Astrocyte (in vitro differentiated cells and primary cell): ENCODE measurements at regions not wholly inside any gene's neighbourhood (a gene's known extent, or its start where the extent isn't known, plus 50 kb on each side); places are given as distances from the start of the nearest gene placed in this dataset.

Source experiments
- DNase-seq: peaks from one replicate; pipeline ENCODE4 v3.0.0-alpha.2; 2010; ENCODE audit warnings: low read depth
- FAIRE-seq: peaks from 2 replicates; lab custom pipeline; 2011; peaks lifted over from hg19 to GRCh38; lab: Jason Lieb, UNC
- H2AFZ ChIP-seq: 2 replicates; pipeline ENCODE4 v1.6.0; 2012; ENCODE audit warnings: low read depth, low read length, inconsistent platforms
- H3K27ac ChIP-seq: 2 replicates; pipeline ENCODE4 v1.5.1; 2011; ENCODE audit warnings: low read depth, low read length, inconsistent platforms
- H3K27me3 ChIP-seq: 2 replicates; pipeline ENCODE4 v1.6.0; 2011; ENCODE audit warnings: low read length, inconsistent platforms; ENCODE audit not compliant: insufficient read depth
- H3K36me3 ChIP-seq: 2 replicates; pipeline ENCODE4 v1.5.1; 2011; ENCODE audit warnings: low read length, inconsistent platforms; ENCODE audit not compliant: insufficient read depth
- H3K4me1 ChIP-seq: 2 replicates; pipeline ENCODE4 v1.5.1; 2011; ENCODE audit warnings: low read length, inconsistent platforms; ENCODE audit not compliant: insufficient read depth
- H3K4me2 ChIP-seq: 2 replicates; pipeline ENCODE4 v1.6.0; 2012; ENCODE audit warnings: low read length, inconsistent platforms
- H3K4me3 ChIP-seq: 2 replicates; pipeline ENCODE4 v1.5.1; 2011; ENCODE audit warnings: low read depth, mild to moderate bottlenecking, low read length, inconsistent platforms; ENCODE audit not compliant: insufficient read depth
- H3K79me2 ChIP-seq: 2 replicates; pipeline ENCODE4 v1.6.0; 2012; ENCODE audit warnings: mild to moderate bottlenecking, low read length, inconsistent platforms; ENCODE audit not compliant: insufficient read depth
- H3K9ac ChIP-seq: 2 replicates; pipeline ENCODE4 v1.6.0; 2012; ENCODE audit warnings: mild to moderate bottlenecking, low read length, inconsistent platforms
- H3K9me3 ChIP-seq: 2 replicates; pipeline ENCODE4 v1.5.1; 2012; ENCODE audit warnings: low read depth, mild to moderate bottlenecking, low read length, inconsistent platforms; ENCODE audit not compliant: insufficient read depth
- H4K20me1 ChIP-seq: 2 replicates; pipeline ENCODE4 v1.6.0; 2012; ENCODE audit warnings: low read length, inconsistent platforms; ENCODE audit not compliant: insufficient read depth
- H3K27ac Mint-ChIP-seq: one replicate; pipeline ENCODE4 v1.8.0; 2021; ENCODE audit warnings: mild to moderate bottlenecking, mixed read lengths; ENCODE audit not compliant: unreplicated experiment
- H3K27me3 Mint-ChIP-seq: one replicate; pipeline ENCODE4 v1.8.0; 2021; ENCODE audit warnings: low read depth, mixed read lengths; ENCODE audit not compliant: unreplicated experiment
- H3K36me3 Mint-ChIP-seq: one replicate; pipeline ENCODE4 v1.8.0; 2021; ENCODE audit warnings: low read depth, mixed read lengths; ENCODE audit not compliant: unreplicated experiment
- H3K4me1 Mint-ChIP-seq: one replicate; pipeline ENCODE4 v1.8.0; 2021; ENCODE audit warnings: low read depth, mixed read lengths; ENCODE audit not compliant: unreplicated experiment
- H3K4me3 Mint-ChIP-seq: one replicate; pipeline ENCODE4 v1.8.0; 2021; ENCODE audit warnings: mild to moderate bottlenecking, moderate library complexity, mixed read lengths; ENCODE audit not compliant: unreplicated experiment
- H3K9me3 Mint-ChIP-seq: one replicate; pipeline ENCODE4 v1.8.0; 2021; ENCODE audit warnings: mild to moderate bottlenecking, mixed read lengths; ENCODE audit not compliant: unreplicated experiment
- EZH2 ChIP-seq: IDR thresholded peaks from 2 replicates; pipeline ENCODE4 v1.6.1; 2012; ENCODE audit warnings: mild to moderate bottlenecking, low read length, inconsistent platforms; ENCODE audit not compliant: insufficient read depth
- TF ChIP-seq, protein P1 (sequence below): IDR thresholded peaks from 2 replicates; pipeline ENCODE4 v1.5.1; 2011; ENCODE audit warnings: low read depth, mild to moderate bottlenecking, inconsistent platforms, low read length, moderate library complexity; ENCODE audit not compliant: insufficient read depth

- H3K4me2 ChIP-seq = no peak overlapping the region
- no peaks in the 10 kb centered on the region for H4K20me1 ChIP-seq
- H3K9me3 ChIP-seq = no peaks in the 10 kb centered on the region
- Mint-ChIP-seq H3K9me3 (no peaks in the 10 kb centered on the region), H3K36me3 (no peaks in the 10 kb centered on the region), H3K27me3 (no peaks in the 10 kb centered on the region), H3K27ac (no peak overlapping the region), H3K4me3 (no peak overlapping the region), H3K4me1 (no peaks in the 10 kb centered on the region)
- no peak overlapping the region for H3K4me3 ChIP-seq
- no peaks in the 10 kb centered on the region for H3K4me1 ChIP-seq
- H3K79me2 ChIP-seq = no peaks in the 10 kb centered on the region
- no peaks in the 10 kb centered on the region for H3K27me3 ChIP-seq
- TF ChIP-seq, protein P1, sequence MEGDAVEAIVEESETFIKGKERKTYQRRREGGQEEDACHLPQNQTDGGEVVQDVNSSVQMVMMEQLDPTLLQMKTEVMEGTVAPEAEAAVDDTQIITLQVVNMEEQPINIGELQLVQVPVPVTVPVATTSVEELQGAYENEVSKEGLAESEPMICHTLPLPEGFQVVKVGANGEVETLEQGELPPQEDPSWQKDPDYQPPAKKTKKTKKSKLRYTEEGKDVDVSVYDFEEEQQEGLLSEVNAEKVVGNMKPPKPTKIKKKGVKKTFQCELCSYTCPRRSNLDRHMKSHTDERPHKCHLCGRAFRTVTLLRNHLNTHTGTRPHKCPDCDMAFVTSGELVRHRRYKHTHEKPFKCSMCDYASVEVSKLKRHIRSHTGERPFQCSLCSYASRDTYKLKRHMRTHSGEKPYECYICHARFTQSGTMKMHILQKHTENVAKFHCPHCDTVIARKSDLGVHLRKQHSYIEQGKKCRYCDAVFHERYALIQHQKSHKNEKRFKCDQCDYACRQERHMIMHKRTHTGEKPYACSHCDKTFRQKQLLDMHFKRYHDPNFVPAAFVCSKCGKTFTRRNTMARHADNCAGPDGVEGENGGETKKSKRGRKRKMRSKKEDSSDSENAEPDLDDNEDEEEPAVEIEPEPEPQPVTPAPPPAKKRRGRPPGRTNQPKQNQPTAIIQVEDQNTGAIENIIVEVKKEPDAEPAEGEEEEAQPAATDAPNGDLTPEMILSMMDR = no peak
- no peak for TF ChIP-seq EZH2
- no peaks in the 10 kb centered on the region for H3K36me3 ChIP-seq
- H3K27ac ChIP-seq = no peak overlapping the region
- DNase-seq (no peak), FAIRE-seq (no peak)
- H2AFZ ChIP-seq = no peak overlapping the region
- H3K9ac ChIP-seq = no peak overlapping the region
Measured at GRCh38 chr1:106651028-106651762, 405.3 kb upstream of the PRMT6 start.

DNA sequence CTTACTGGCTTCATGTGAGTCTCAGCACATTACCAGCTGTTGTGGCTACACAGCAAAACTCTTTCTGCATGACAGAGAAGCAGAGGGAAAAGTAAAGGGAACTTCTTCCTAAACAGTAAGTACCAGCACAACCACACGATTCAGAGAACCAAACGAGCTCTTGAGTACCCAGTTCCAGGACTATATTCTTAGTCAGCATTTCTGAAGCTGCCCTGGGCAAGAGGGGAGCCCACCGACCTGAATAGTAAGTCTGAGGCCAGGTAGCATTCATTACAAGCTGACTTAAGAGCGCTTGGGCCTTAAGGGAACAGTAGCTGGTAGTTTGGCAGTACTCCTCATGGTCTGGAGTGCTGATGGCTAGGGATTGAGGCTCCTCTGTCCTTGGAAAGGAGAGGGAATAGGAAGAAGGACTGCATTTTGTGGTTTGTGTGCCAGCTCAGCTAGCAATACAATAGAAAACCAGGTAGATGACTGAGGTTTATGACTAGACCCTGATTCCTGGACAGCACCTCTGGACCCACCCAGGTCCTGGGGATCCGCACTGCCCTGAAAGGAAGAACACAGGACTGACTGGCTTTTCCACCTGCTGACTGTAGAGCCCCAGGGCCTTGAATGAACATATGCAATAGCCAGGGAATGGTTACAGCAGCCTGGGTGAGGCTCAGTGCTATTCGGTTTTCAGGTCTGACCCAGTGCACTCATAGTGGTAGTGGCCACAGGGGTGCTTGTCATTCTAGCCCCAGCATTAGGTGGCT is 396.8 kb upstream of the PRMT6 start:
- FAIRE-seq = no peak
- H3K27ac Mint-ChIP-seq = no peak overlapping the region

More for the DNA sequence above, 396.8 kb upstream of the PRMT6 start:
- Histone ChIP-seq H3K4me3 (no peak overlapping the region), H2AFZ (no peak overlapping the region), H3K27ac (no peak overlapping the region), H3K36me3 (no peaks in the 10 kb centered on the region), H3K4me1 (no peaks in the 10 kb centered on the region), H3K79me2 (no peaks in the 10 kb centered on the region), H3K9ac (no peak overlapping the region), H4K20me1 (no peaks in the 10 kb centered on the region), H3K9me3 (no peaks in the 10 kb centered on the region), H3K4me2 (no peak overlapping the region), H3K27me3 (no peaks in the 10 kb centered on the region)
- TF ChIP-seq, protein P1 = no peak
- TF ChIP-seq EZH2 = no peak
- no peak for DNase-seq
- no peak overlapping the region for H3K4me3 Mint-ChIP-seq
- no peaks in the 10 kb centered on the region for H3K36me3 Mint-ChIP-seq
- H3K27me3 Mint-ChIP-seq = no peaks in the 10 kb centered on the region
- H3K9me3 Mint-ChIP-seq = no peaks in the 10 kb centered on the region
- no peaks in the 10 kb centered on the region for H3K4me1 Mint-ChIP-seq
